C4-2B (cell line): ENCODE measurements at regions not wholly inside any gene's neighbourhood (a gene's known extent, or its start where the extent isn't known, plus 50 kb on each side); places are given as distances from the start of the nearest gene placed in this dataset.

ENCODE experiments used
- H3K27ac ChIP-seq: fragments of 450-650 bp; 2 replicates; pipeline ENCODE4 v1.5.1; 2017
- CTCF ChIP-seq: fragments of 450-650 bp; conservative IDR thresholded peaks from 2 replicates; pipeline ENCODE4 v1.5.1; 2017; ENCODE audit warnings: mild to moderate bottlenecking
- ZFX ChIP-seq: fragments of 450-650 bp; IDR thresholded peaks from 2 replicates; pipeline ENCODE4 v1.6.1; 2017

- no peak overlapping the region for H3K27ac ChIP-seq
- no peak for TF ChIP-seq CTCF
Observed at GRCh38 chr2:122480501-122481243, 725.2 kb downstream of the TSN start.

DNA sequence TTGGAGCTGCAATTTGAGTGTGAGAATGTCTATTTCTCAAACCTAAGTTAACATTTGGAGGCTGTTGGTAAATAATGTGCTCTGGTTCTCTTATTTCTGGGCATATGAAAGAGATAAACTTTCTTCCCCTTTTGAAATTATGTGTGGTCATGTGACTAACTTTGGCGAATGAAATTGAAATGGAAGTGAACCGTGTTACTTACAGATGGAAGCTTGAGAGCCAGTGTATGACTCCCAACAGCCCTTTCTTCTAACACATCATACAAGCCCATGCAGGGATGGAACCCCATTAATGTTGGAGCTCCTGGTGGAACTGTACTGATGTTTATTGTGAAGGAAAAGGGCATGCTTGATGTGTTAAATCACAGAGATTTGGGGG, 725.8 kb downstream of the TSN start:
- TF ChIP-seq CTCF (no peak), ZFX (no peak)
- H3K27ac ChIP-seq, result no peak overlapping the region

GRCh38 chr2:122481717-122482116, 726.3 kb downstream of the TSN start:
- no peak overlapping the region for H3K27ac ChIP-seq
- no peak for TF ChIP-seq CTCF
- no peak for TF ChIP-seq ZFX

- TF ChIP-seq CTCF, result no peak
- no peak for TF ChIP-seq ZFX
- H3K27ac ChIP-seq, result no peak overlapping the region
Observed at GRCh38 chr2:122486086-122486485, 730.6 kb downstream of the TSN start.

DNA sequence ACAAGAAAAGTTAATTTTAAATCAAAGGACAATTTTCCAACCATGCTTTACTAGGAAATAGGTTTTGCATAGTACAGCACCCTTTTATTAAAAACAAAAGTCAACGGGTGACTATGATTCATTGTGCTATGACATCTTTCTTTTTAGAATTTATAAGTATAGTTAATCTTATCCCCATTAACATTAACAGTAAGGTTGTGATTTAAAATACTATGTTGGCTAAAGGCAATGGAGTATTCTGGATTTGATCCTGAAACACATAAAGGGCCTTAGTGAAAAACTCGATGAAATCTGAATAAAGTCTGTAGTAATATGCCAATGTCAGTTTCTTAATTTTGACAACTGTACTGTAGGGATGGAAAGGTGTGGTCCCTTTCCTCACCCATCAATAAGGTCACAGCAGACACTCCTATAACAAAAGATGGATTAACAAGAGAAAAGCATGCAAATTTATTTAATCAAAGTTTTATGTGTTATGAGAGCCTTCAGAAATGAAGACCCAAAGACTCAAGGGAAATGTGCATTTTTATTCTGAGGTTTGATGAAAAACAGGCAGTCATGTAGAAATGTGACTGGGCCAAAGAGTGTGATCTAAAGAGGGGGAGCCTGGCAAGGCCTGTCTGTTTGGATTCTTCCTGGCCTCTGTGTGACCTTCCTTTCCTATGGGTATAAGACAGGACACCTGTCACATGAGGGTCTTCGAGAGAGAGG, 731.4 kb downstream of the TSN start:
- TF ChIP-seq CTCF (no peak), ZFX (no peak)
- no peak overlapping the region for H3K27ac ChIP-seq

DNA sequence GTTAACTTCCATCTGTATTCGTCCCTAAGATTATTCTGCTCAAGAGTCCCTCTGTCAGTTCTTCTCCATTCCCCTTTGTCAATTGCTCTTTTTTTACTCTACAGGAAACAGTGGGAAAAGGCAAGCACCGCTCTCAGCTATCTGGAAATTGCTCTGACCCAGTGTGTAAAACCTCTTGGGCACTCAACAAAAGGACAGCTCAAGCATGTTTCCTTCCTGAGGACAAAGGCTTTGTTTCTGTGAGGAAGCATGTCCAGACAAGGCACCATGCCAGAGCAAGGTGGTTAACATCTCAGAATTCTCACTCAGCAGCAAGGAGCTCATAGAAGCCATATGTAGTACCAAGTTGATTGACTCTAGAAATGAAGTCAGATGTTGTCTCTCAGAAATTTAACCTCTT, 735.6 kb downstream of the TSN start:
- no peak for TF ChIP-seq ZFX
- no peak for TF ChIP-seq CTCF
- no peak overlapping the region for H3K27ac ChIP-seq

GRCh38 chr2:122500316-122501105, 745.1 kb downstream of the TSN start:
- TF ChIP-seq ZFX (no peak), CTCF (no peak)
- no peak overlapping the region for H3K27ac ChIP-seq
